ENCODE measurements at regions not wholly inside any gene's neighbourhood (a gene's known extent, or its start where the extent isn't known, plus 50 kb on each side); places are given as distances from the start of the nearest gene placed in this dataset.

DNA sequence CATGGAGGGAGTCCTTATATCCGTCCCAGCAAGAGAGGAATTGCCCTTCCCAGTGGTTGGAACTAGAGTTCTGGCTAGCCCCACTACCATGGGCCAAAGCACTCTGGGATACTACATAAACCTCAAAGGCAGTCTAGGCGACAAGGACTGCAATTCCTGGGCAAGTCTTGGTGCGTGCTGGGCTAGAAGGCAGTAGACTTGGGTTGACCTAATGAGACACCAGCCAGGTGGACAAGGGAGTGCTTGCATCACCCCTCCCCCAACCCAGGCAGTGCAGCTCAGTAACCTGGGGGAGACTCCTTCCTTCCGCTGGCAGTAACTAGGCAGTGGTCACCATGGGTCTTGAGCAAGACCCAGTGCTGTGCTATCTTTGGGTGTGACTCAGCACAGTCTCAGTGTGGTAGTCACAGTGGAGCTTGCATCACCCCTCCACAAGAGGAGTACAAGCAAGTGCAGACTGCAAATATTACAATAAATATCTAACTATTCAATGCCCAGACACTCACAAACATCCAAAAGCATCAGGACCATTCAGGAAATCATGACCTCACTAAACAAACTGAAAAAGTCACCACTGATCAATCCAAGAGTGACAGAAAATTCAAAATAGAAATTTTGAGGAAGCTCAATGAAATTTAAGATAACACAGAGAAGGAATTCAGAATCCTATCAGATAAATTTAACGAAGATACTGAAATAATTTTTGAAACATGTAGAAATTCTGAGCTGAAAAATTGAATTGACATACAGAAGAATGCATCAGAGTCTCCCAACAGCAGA lies 84.7 kb upstream of the LYPLAL1 start (continued):
- TF ChIP-seq ZNF699 (CRISPR knock-in tag; IDR thresholded peaks at IDR 0.05; ENCODE audit: insufficient replicate concordance), result no peak
- TF ChIP-seq, protein P1, sequence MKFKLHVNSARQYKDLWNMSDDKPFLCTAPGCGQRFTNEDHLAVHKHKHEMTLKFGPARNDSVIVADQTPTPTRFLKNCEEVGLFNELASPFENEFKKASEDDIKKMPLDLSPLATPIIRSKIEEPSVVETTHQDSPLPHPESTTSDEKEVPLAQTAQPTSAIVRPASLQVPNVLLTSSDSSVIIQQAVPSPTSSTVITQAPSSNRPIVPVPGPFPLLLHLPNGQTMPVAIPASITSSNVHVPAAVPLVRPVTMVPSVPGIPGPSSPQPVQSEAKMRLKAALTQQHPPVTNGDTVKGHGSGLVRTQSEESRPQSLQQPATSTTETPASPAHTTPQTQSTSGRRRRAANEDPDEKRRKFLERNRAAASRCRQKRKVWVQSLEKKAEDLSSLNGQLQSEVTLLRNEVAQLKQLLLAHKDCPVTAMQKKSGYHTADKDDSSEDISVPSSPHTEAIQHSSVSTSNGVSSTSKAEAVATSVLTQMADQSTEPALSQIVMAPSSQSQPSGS (CRISPR knock-in tag; IDR thresholded peaks at IDR 0.05), result no peak
- TF ChIP-seq RBFOX2 (IDR thresholded peaks at IDR 0.05; ENCODE audit: low read depth, low read length), result peak; percentile 65
- TF ChIP-seq XRCC4 (IDR thresholded peaks at IDR 0.05; ENCODE audit: extremely low read depth, insufficient read depth, insufficient read length), result no peak
- TF ChIP-seq POLR2AphosphoS2 (IDR thresholded peaks at IDR 0.05; ENCODE audit: low read length), result no peak
- no peak for TF ChIP-seq RUNX1 (IDR thresholded peaks at IDR 0.05; ENCODE audit: low read depth)
- peak; percentile 89 for TF ChIP-seq RFX1 (IDR thresholded peaks at IDR 0.05)
- TF ChIP-seq, protein P2, sequence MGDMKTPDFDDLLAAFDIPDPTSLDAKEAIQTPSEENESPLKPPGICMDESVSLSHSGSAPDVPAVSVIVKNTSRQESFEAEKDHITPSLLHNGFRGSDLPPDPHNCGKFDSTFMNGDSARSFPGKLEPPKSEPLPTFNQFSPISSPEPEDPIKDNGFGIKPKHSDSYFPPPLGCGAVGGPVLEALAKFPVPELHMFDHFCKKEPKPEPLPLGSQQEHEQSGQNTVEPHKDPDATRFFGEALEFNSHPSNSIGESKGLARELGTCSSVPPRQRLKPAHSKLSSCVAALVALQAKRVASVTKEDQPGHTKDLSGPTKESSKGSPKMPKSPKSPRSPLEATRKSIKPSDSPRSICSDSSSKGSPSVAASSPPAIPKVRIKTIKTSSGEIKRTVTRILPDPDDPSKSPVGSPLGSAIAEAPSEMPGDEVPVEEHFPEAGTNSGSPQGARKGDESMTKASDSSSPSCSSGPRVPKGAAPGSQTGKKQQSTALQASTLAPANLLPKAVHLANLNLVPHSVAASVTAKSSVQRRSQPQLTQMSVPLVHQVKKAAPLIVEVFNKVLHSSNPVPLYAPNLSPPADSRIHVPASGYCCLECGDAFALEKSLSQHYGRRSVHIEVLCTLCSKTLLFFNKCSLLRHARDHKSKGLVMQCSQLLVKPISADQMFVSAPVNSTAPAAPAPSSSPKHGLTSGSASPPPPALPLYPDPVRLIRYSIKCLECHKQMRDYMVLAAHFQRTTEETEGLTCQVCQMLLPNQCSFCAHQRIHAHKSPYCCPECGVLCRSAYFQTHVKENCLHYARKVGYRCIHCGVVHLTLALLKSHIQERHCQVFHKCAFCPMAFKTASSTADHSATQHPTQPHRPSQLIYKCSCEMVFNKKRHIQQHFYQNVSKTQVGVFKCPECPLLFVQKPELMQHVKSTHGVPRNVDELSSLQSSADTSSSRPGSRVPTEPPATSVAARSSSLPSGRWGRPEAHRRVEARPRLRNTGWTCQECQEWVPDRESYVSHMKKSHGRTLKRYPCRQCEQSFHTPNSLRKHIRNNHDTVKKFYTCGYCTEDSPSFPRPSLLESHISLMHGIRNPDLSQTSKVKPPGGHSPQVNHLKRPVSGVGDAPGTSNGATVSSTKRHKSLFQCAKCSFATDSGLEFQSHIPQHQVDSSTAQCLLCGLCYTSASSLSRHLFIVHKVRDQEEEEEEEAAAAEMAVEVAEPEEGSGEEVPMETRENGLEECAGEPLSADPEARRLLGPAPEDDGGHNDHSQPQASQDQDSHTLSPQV (IDR thresholded peaks at IDR 0.05), result peak; percentile 94
- TF ChIP-seq ZFP1 (CRISPR knock-in tag; IDR thresholded peaks at IDR 0.05), result no peak
- no peak for TF ChIP-seq POLR3G (IDR thresholded peaks at IDR 0.05; ENCODE audit: extremely low read depth, insufficient read length, insufficient replicate concordance)
- no peak for TF ChIP-seq GTF2E2 (tag; IDR thresholded peaks at IDR 0.05)
- TF ChIP-seq ZNF347 (CRISPR knock-in tag; IDR thresholded peaks at IDR 0.05; ENCODE audit: low read depth), result no peak
- TF ChIP-seq CBFA2T3 (IDR thresholded peaks at IDR 0.05), result peak; percentile 77
- TF ChIP-seq, protein P3, sequence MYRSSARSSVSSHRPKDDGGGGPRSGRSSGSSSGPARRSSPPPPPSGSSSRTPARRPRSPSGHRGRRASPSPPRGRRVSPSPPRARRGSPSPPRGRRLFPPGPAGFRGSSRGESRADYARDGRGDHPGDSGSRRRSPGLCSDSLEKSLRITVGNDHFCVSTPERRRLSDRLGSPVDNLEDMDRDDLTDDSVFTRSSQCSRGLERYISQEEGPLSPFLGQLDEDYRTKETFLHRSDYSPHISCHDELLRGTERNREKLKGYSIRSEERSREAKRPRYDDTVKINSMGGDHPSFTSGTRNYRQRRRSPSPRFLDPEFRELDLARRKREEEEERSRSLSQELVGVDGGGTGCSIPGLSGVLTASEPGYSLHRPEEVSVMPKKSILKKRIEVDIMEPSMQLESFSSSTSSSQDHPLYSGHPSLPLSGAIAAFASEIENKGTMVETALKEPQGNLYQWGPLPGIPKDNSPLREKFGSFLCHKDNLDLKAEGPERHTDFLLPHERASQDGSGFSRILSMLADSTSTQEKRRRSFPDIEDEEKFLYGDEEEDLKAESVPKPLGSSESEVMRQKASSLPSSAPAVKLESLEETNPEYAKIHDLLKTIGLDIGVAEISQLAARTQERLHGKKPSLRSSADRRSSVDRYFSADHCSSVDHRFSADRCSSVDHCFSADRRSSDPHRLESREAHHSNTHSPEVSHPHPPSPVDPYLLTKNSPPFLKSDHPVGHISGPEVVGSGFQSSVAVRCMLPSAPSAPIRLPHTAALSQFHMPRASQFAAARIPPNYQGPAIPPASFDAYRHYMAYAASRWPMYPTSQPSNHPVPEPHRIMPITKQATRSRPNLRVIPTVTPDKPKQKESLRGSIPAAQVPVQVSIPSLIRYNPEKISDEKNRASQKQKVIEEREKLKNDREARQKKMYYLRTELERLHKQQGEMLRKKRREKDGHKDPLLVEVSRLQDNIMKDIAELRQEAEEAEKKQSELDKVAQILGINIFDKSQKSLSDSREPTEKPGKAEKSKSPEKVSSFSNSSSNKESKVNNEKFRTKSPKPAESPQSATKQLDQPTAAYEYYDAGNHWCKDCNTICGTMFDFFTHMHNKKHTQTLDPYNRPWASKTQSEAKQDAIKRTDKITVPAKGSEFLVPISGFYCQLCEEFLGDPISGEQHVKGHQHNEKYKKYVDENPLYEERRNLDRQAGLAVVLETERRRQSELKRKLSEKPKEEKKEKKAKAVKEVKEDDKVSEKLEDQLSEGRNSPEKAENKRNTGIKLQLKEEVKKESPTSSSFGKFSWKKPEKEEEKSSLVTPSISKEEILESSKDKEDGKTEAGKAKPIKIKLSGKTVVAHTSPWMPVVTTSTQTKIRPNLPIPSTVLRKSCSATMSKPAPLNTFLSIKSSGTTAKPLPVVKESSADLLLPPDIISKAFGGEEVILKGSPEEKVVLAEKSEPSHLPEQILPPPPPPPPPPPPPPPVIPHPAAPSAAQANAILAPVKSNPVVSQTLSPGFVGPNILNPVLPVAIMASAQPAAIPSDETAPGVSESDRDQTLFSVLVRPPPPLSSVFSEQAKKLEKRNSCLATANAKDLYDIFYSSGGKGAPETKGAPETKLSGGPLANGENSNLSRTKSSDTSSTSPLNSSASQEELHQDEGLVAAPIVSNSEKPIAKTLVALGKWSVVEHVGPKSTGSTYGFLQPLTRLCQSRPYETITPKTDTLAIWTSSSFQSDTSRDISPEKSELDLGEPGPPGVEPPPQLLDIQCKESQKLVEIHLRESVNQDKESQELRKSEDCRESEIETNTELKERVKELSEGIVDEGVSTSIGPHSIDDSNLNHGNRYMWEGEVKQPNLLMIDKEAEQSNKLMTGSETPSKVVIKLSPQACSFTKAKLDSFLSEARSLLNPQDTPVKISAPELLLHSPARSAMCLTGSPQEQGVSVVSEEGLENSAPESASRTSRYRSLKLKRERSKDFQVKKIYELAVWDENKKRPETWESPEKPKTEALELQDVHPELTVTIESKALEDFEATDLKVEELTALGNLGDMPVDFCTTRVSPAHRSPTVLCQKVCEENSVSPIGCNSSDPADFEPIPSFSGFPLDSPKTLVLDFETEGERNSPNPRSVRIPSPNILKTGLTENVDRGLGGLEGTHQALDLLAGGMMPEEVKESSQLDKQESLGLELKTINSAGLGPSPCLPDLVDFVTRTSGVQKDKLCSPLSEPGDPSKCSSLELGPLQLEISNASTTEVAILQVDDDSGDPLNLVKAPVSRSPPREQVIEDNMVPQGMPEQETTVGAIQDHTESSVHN (IDR thresholded peaks at IDR 0.05; ENCODE audit: borderline replicate concordance in 1 of 2, low read depth in 1 of 2), result peak in 1 of 2 experiments; percentile 86; a peak in 2 of 4 replicates
